ENCODE measurements at regions not wholly inside any gene's neighbourhood (a gene's known extent, or its start where the extent isn't known, plus 50 kb on each side); places are given as distances from the start of the nearest gene placed in this dataset.

DNA sequence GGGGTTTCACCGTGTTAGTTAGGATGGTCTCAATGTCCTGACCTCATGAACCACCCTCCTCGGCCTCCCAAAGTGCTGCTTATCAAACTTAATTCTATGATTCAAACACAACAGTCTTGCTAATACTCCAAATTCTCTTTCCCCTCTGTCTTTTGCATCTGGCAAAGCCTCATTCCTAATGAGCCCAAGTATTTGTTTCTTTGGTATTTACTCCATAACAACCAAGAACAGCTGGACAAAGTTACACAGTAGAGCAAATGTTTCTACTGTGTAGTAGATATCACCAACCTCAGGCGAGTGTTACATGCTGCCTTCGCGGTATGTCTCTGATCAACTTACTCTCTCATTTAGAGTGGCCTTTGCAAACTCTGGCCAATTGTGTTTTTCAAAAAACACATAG is 195.8 kb upstream of the KCNN2 start:
- TF ChIP-seq BACH2 (CRISPR knock-in tag; IDR thresholded peaks at IDR 0.05; ENCODE audit: borderline replicate concordance) (no peak), ZFP3 (CRISPR knock-in tag; IDR thresholded peaks at IDR 0.05) (no peak), RARB (CRISPR knock-in tag; IDR thresholded peaks at IDR 0.05) (no peak), ARNTL (CRISPR knock-in tag; IDR thresholded peaks at IDR 0.05; ENCODE audit: borderline replicate concordance, low read depth) (no peak), TCF4 (CRISPR knock-in tag; IDR thresholded peaks at IDR 0.05; ENCODE audit: borderline replicate concordance) (no peak), OSR1 (CRISPR knock-in tag; IDR thresholded peaks at IDR 0.05) (no peak), ZFP30 (CRISPR knock-in tag; IDR thresholded peaks at IDR 0.05) (no peak)
- TF ChIP-seq, protein P1, sequence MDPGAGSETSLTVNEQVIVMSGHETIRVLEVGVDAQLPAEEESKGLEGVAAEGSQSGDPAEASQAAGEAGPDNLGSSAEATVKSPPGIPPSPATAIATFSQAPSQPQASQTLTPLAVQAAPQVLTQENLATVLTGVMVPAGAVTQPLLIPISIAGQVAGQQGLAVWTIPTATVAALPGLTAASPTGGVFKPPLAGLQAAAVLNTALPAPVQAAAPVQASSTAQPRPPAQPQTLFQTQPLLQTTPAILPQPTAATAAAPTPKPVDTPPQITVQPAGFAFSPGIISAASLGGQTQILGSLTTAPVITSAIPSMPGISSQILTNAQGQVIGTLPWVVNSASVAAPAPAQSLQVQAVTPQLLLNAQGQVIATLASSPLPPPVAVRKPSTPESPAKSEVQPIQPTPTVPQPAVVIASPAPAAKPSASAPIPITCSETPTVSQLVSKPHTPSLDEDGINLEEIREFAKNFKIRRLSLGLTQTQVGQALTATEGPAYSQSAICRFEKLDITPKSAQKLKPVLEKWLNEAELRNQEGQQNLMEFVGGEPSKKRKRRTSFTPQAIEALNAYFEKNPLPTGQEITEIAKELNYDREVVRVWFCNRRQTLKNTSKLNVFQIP (CRISPR knock-in tag; IDR thresholded peaks at IDR 0.05; ENCODE audit: borderline replicate concordance, low read depth): no peak

Measured in SK-N-SH treated with all-trans-retinoic acid at 6 μM for 48 hours (cell line).